ENCODE measurements at regions not wholly inside any gene's neighbourhood (a gene's known extent, or its start where the extent isn't known, plus 50 kb on each side); places are given as distances from the start of the nearest gene placed in this dataset.

DNA sequence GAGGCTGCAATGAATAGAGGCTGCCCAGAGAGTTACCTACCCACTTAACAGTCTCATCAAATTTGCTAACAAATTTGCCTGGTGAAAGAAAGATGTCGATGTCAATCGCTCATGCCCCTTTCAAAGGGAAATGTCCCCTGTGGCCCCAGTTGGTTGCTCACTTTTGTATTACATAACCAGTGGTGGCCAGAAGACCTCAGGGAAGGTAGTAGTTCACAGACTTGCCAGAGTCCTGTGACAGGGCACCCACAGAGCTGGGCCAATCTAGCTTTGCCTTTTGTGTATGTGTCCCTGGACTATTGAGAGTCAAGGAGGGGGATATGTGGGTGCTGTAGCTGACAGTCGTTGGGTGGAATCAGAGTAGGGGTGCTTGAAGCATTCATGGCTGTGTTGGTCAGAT, 70.7 kb upstream of the CCN6 start:
- TF ChIP-seq CTCF (IDR thresholded peaks at IDR 0.05) (no peak), POLR2A (IDR thresholded peaks at IDR 0.05) (no peak), EP300 (IDR thresholded peaks at IDR 0.05; ENCODE audit: low read depth) (no peak), POLR2AphosphoS5 (IDR thresholded peaks at IDR 0.05) (no peak)

All from transverse colon (tissue), 4 donors.